ENCODE measurements at regions not wholly inside any gene's neighbourhood (a gene's known extent, or its start where the extent isn't known, plus 50 kb on each side); places are given as distances from the start of the nearest gene placed in this dataset.

DNA sequence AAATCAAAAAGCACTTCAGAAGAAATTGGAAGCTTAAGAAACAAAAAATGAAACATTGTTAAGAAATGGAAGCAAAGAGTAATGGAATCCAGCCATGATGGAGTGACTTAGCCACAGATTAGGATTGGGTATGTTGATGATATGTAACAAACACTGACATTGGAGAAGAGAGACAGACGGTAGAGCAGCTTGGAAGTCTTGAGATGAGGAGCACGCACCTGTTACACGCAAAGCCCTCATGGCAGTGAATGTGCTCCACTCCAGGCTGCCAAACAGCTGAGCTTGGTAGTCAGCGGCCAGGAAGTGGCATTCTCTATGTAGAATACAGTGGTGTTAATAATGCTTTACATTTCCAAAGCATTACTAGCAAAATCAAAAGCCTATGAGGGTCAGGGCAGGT lies 56.9 kb upstream of the GPRIN3 start:
- H3K36me3 ChIP-seq: no peaks in the 10 kb centered on the region
- intact Hi-C loops (cut with DNase I): no loop called here
- no peaks in the 10 kb centered on the region for H3K9me3 ChIP-seq
- H3K4me3 ChIP-seq: no peak overlapping the region
- H3K4me1 ChIP-seq: no peaks in the 10 kb centered on the region
- no peak for ATAC-seq
- TF ChIP-seq, protein P1, sequence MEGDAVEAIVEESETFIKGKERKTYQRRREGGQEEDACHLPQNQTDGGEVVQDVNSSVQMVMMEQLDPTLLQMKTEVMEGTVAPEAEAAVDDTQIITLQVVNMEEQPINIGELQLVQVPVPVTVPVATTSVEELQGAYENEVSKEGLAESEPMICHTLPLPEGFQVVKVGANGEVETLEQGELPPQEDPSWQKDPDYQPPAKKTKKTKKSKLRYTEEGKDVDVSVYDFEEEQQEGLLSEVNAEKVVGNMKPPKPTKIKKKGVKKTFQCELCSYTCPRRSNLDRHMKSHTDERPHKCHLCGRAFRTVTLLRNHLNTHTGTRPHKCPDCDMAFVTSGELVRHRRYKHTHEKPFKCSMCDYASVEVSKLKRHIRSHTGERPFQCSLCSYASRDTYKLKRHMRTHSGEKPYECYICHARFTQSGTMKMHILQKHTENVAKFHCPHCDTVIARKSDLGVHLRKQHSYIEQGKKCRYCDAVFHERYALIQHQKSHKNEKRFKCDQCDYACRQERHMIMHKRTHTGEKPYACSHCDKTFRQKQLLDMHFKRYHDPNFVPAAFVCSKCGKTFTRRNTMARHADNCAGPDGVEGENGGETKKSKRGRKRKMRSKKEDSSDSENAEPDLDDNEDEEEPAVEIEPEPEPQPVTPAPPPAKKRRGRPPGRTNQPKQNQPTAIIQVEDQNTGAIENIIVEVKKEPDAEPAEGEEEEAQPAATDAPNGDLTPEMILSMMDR (IDR thresholded peaks at IDR 0.05): no peak
- no peak for DNase-seq
- no peak overlapping the region for H3K27ac ChIP-seq
- H3K27me3 ChIP-seq (ENCODE audit: low read depth): no peaks in the 10 kb centered on the region

DNA sequence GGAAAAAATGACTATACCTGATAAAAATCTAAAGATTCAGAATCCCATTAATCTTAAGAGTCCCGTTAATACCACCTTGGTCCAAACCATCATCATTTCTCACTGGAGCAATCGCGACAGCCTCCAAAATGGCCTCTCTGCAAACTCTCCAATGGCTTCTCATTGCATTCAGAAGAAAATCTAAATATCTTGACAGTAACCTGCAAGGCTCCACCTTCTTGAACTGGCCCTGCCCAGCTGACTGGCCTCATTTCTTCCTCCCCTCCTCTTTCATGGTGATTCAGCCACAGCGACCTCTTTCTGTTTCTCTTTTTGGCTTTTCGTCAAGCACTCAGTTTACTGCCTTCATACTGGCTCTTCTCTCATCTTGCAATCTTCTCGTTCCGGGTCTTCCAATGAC lies 56.2 kb upstream of the GPRIN3 start:
- intact Hi-C loops (cut with DNase I): no loop called here
- no peaks in the 10 kb centered on the region for H3K27me3 ChIP-seq (ENCODE audit: low read depth)
- H3K27ac ChIP-seq: no peak overlapping the region
- TF ChIP-seq, protein P1 (IDR thresholded peaks at IDR 0.05): no peak
- H3K4me3 ChIP-seq: no peak overlapping the region
- H3K9me3 ChIP-seq: no peaks in the 10 kb centered on the region
- no peaks in the 10 kb centered on the region for H3K36me3 ChIP-seq
- no peaks in the 10 kb centered on the region for H3K4me1 ChIP-seq
- DNase-seq (no peak), ATAC-seq (no peak)

DNA sequence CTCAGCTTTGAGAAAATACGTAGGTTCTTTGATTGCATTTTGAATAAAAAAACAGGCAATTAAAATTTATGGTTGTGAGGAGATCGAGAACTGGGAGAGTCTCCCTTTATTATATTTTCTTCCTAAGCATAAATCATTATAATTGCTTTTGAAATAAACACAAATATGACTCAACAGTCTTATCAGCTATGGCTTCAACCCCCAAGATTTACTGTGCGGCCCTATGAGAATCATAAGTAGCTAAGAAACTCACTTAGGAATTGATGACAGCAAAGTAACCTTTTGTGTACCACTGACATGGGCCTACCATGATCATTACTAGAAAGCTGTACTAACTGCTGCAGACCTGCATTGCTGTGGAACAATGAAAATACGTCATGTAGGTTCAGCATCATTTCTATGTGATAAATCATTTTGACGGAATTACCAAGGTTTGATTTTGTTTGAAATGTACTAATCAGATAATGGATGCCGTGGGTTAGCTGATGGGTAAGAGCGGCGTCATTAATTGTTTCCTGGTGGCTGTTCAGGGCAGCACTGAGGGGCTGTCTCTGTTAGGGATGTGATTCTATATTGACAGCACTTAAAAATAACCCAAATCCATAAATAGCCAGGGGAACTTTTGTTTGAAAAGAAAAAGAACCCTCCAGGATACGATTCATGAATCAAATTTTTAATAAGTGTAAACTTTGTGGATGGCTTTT lies 51.5 kb upstream of the GPRIN3 start:
- no peak for DNase-seq
- Histone ChIP-seq H3K4me1 (no peaks in the 10 kb centered on the region), H3K27ac (no peak overlapping the region), H3K27me3 (ENCODE audit: low read depth) (no peaks in the 10 kb centered on the region), H3K36me3 (no peaks in the 10 kb centered on the region), H3K9me3 (no peaks in the 10 kb centered on the region), H3K4me3 (no peak overlapping the region)
- ATAC-seq: no peak
- intact Hi-C loops (cut with DNase I): no loop called here
- TF ChIP-seq, protein P1 (IDR thresholded peaks at IDR 0.05): no peak

DNA sequence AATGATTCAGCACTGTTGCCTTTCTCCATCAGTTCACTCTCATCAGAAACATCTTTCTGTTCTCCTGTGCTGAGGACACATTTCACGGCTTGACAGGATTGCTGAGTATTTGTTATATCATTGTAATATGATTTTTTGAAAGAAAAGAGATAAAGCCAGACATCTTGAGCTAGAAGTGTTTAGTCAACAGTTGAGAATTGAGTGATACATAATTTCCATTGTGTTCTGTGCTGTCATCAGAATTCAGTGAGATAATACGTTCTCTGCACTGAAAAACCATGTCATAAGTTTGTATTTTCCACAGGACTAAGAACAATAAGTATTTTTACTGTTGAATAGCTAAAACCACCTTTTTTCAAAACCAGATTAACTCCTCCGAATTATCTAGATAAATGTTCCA lies 50.2 kb upstream of the GPRIN3 start:
- ATAC-seq (no peak), DNase-seq (no peak)
- intact Hi-C loops (cut with DNase I): no loop called here
- H3K36me3 ChIP-seq: no peaks in the 10 kb centered on the region
- no peaks in the 10 kb centered on the region for H3K9me3 ChIP-seq
- H3K27ac ChIP-seq: no peak overlapping the region
- no peaks in the 10 kb centered on the region for H3K4me1 ChIP-seq
- no peak overlapping the region for H3K4me3 ChIP-seq
- TF ChIP-seq, protein P1 (IDR thresholded peaks at IDR 0.05): no peak
- no peaks in the 10 kb centered on the region for H3K27me3 ChIP-seq (ENCODE audit: low read depth)
